LNCAP (cell line): ENCODE measurements at regions not wholly inside any gene's neighbourhood (a gene's known extent, or its start where the extent isn't known, plus 50 kb on each side); places are given as distances from the start of the nearest gene placed in this dataset.

Experiments used
- TF ChIP-seq, protein P1 (sequence below): fragments of 450-650 bp; IDR thresholded peaks from 2 replicates; pipeline ENCODE4 v1.5.1; 2017; ENCODE audit warnings: mild to moderate bottlenecking

DNA sequence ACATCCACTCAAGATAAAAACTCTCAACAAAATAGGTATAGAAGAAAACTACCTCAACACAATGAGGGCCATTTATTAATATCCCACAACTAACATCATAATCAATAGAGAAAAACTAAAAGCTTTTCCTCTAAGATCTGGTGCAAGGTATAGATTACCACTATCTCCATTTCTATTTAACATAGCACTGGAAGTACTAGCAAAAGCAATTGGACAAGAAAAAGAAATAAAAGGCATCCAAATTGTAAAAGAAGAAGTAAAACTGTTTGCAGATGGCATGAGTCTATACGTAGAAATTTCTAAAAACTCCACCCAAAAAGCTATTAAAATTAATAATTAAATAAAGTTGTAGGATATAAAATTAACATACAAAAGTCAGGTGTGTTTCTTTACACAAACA lies 230.8 kb upstream of the PRSS16 start:
- TF ChIP-seq, protein P1, sequence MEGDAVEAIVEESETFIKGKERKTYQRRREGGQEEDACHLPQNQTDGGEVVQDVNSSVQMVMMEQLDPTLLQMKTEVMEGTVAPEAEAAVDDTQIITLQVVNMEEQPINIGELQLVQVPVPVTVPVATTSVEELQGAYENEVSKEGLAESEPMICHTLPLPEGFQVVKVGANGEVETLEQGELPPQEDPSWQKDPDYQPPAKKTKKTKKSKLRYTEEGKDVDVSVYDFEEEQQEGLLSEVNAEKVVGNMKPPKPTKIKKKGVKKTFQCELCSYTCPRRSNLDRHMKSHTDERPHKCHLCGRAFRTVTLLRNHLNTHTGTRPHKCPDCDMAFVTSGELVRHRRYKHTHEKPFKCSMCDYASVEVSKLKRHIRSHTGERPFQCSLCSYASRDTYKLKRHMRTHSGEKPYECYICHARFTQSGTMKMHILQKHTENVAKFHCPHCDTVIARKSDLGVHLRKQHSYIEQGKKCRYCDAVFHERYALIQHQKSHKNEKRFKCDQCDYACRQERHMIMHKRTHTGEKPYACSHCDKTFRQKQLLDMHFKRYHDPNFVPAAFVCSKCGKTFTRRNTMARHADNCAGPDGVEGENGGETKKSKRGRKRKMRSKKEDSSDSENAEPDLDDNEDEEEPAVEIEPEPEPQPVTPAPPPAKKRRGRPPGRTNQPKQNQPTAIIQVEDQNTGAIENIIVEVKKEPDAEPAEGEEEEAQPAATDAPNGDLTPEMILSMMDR: no peak

DNA sequence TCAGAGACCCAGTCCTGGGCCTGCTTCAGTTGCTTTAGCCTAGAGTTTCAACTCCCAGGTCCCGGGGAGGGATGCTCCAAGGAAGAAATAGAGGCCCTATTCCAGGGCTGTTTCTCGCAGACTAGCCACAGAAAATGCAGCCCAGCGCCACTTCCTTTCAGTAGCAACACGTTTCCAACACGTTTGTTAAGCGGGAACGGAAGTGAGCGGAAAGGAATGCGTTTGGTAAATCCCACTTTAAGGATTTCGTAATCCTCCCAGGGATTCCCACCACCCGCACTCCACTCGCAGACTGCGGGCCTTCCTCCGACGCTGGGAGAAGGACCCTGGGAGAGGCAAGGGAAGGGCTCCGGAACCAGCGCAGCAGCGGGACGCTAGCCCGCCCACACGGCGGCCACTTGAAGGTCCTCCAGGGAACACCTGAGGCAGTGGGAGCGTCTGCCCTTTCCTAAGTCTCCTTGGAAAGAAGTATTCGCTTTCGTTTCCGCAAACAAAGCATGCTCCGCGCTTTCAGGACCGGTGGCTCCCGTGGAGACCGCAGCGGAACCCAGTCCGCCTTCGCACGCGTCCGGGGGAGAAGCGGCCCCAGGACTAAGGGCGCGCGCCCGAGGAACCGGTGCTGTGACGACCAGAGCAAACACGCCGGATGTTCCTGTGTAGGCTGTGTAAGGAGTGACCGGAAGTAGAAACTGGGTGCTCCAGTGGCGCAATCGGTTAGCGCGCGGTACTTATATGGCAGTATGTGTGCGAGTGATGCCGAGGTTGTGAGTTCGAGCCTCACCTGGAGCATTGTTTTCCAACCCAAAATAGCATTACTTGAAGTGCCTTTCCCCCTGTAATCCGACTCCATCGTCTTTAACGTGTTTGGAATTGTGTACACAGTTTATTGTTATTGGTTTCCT lies 227.6 kb upstream of the PRSS16 start:
- TF ChIP-seq, protein P1: no peak

DNA sequence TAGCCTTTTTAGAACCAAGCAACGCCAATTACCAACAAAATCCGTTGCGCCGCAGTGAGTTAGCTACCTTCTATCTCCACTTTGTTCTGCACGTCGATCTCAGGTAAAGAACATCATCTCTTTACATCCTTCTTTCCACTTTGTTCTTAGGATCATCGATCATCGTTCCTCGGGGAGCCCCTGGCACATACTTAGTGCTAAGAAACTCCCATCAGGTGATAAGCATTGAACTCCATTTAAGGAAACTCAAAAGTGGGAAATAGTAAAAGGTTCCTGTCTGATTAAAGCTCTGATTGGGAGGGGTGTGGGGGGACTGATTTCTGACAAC lies 227.0 kb upstream of the PRSS16 start:
- TF ChIP-seq, protein P1: no peak

DNA sequence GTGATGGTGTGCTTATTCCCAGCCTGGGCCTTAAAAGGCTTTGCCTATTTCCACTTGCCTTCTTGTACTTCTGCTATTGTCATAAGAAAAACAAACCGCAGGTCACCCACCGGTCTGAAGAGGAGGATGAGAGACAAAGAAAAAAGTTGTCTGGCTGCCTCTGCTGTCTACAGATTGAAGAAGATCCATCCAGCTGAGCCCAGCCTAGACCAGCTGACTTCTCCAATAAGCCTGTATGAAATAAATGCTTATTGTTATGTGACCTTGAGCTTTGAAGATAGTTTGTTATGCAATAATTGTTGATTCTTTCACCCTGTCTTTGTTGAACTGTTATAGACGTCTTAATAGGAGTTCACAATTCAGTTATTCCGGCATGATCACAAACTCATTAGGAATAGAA lies 223.8 kb upstream of the PRSS16 start:
- TF ChIP-seq, protein P1: no peak

DNA sequence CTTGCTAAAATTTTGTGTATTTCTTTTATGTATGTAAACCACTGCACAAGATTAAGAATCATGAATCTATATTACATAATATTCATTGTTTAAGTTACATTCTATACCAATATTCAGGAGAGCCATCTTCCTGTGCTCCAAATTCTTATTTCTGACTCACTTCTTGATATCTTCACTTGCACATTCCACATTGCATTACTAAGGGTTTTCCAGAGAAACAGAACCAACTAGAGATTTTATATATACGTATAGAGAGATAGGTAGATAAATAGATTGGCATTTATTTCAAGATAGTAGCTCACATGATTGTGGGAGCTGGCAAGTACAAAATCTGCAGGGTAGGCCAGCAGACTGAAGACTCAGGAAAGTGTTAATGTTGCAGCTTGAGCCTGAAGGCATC lies 222.2 kb upstream of the PRSS16 start:
- TF ChIP-seq, protein P1: no peak

DNA sequence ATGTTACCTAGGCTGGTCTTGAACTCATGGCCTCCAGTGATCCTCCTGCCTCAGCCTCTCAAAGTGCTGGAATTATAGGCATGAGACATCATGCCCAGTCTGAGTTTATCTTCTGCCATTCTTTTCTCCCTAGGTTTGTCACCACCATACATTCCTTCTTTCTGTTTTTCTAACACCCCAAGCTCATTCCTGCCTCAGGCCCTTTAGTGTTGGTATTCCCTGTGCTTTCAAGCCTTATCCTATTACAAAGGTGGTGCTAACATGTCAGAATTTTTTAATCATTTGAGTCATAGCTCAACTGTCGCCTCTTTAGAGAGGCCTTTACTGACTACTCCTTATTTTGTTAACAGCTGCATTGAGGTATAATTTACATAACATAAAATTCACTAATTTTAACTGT lies 221.1 kb upstream of the PRSS16 start:
- TF ChIP-seq, protein P1: no peak

DNA sequence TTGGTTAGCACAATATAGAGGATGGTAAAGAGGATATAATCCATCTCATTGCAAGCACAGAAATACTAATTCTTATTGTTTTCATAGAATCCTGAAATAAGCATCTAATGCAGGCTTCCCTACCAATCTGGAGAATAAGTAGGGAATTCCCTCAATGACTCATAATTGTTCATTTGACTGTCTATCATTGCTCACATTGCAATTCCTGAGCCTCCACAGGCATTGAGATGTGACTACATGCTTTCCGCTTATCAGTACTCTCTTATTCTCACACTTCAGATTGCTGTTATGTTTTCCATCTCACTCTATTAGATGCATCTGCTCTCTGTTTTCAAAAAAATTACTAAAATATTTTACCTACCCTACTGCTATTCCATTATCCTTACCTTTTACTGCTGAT lies 216.2 kb upstream of the PRSS16 start:
- TF ChIP-seq, protein P1: no peak
